Ishikawa (cell line): ENCODE measurements at regions not wholly inside any gene's neighbourhood (a gene's known extent, or its start where the extent isn't known, plus 50 kb on each side); places are given as distances from the start of the nearest gene placed in this dataset.

Experiments used
- EP300 ChIP-seq: IDR thresholded peaks from 2 replicates; pipeline ENCODE4 v1.6.1; 2012; ENCODE audit warnings: borderline replicate concordance
- MAX ChIP-seq: IDR thresholded peaks from 2 replicates; pipeline ENCODE4 v1.6.1; 2012
- TAF1 ChIP-seq: IDR thresholded peaks from 2 replicates; pipeline ENCODE4 v1.6.1; 2012; ENCODE audit warnings: low read depth, mild to moderate bottlenecking
- YY1 ChIP-seq: IDR thresholded peaks from 2 replicates; pipeline ENCODE4 v1.6.1; 2012; ENCODE audit warnings: low read depth
- ZBTB7A ChIP-seq: IDR thresholded peaks from 2 replicates; pipeline ENCODE4 v1.6.1; 2012; ENCODE audit warnings: low read depth

GRCh38 chr9:87064311-87064710 is 117.0 kb upstream of the GAS1 start:
- TF ChIP-seq TAF1 = no peak
- no peak for TF ChIP-seq ZBTB7A
- no peak for TF ChIP-seq YY1
- TF ChIP-seq EP300 = no peak
- TF ChIP-seq MAX = no peak
